ENCODE measurements at regions not wholly inside any gene's neighbourhood (a gene's known extent, or its start where the extent isn't known, plus 50 kb on each side); places are given as distances from the start of the nearest gene placed in this dataset.
"Not testable (repeated sequence)": the region's sequence is repeated elsewhere in the genome, so short reads cannot be mapped to it uniquely, and the experiment has no call there.

DNA sequence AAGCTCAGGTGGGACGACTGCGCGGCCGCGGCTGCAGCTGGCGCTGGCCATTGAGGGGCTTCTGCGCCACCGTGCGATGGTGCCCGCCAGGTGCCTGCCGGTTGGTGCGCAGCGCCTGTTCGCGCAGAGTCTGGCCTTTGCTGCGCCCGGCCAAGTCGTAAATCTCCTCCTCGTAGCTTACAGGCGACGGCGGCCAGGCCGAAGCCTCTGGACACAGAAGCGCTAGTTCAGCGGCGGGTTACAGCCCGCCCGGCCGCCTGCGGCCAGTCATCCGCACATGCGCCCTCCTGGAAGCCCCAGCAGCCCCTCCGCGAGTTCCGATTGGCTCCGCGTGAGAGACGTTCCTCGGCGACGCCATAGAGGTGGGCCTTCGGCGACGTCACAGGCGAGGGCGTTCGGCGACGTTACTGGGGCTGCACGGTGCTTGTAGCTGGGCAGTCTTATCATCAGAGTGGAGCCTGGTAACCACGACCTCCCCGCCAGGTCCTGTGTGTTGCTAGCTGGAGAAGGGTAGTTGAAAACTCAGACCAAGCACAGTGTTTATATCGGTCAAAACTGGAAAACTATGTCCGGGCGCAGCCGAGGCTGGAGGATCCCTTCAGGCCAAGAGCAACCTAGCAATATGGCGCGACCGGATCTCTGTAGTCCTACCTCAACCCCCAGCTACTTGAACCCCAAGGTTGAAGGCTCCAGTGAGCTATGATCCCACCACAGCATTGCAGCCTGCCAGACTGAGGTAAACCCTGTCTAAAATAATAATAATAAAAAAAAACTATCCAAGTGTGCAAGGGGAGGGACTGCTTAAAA lies 265.7 kb downstream of the OR4C45 start:
- Histone ChIP-seq H4K20me1 (ENCODE audit: control insufficient read depth, insufficient read depth, insufficient read length) (no peaks in the 10 kb centered on the region), H3K4ac (ENCODE audit: low read depth, low read length) (no peak overlapping the region), H2AFZ (ENCODE audit: low read length) (no peak overlapping the region), H3K79me2 (ENCODE audit: insufficient read depth, low read length) (no peaks in the 10 kb centered on the region), H3K9me3 (ENCODE audit: control insufficient read depth, low read depth, low read length) (peaks cover 70% of the 10 kb centered on the region), H3K27ac (ENCODE audit: insufficient read length, low read depth, low read length) (no peak overlapping the region), H3K79me1 (ENCODE audit: insufficient read depth, low read depth, low read length, poor library complexity, severe bottlenecking) (no peaks in the 10 kb centered on the region), H3K18ac (ENCODE audit: insufficient read length, low read depth, low read length) (no peak overlapping the region), H3K14ac (ENCODE audit: insufficient read depth, low read length) (no peak overlapping the region), H3T11ph (ENCODE audit: low read length) (no peak overlapping the region), H3K23ac (ENCODE audit: insufficient read length, low read depth, low read length) (no peak overlapping the region), H3K23me2 (ENCODE audit: insufficient read length, low read depth, low read length, poor library complexity, severe bottlenecking) (no peaks in the 10 kb centered on the region), H2AK5ac (ENCODE audit: insufficient read length, low read length) (no peak overlapping the region), H2BK5ac (ENCODE audit: insufficient read length, low read length) (no peak overlapping the region), H3K27me3 (ENCODE audit: insufficient read depth, low read length) (no peaks in the 10 kb centered on the region), H4K8ac (replicated peaks; ENCODE audit: insufficient read length, low read depth, low read length) (no peak overlapping the region), H3K4me1 (ENCODE audit: insufficient read depth, low read length) (no peaks in the 10 kb centered on the region), H4K5ac (ENCODE audit: insufficient read length, low read depth, low read length) (no peak overlapping the region), H2BK12ac (ENCODE audit: insufficient read length, low read depth, low read length) (no peak overlapping the region), H2BK120ac (ENCODE audit: low read depth, low read length, poor library complexity, severe bottlenecking) (no peak overlapping the region), H2BK15ac (ENCODE audit: low read depth, low read length) (no peak overlapping the region), H2BK20ac (ENCODE audit: low read depth, low read length, poor library complexity, severe bottlenecking) (no peak overlapping the region), H3K56ac (ENCODE audit: insufficient read length, low read depth, low read length) (no peak overlapping the region), H3K9ac (ENCODE audit: extremely low read depth, insufficient read length, low read length) (no peak overlapping the region), H3K4me2 (ENCODE audit: insufficient read depth, insufficient read length, low read length) (no peak overlapping the region), H4K91ac (ENCODE audit: insufficient read length, low read depth, low read length) (no peak overlapping the region)
- peaks cover 0 to 11% (median 5%) of the 10 kb centered on the region in 3 experiments; a peak in 3 of 7 replicates for H3K36me3 Mint-ChIP-seq (ENCODE audit: insufficient read depth in 1 of 3, low read depth in 3 of 3)
- peaks cover 70 to 77% of the 10 kb centered on the region in 2 experiments for H3K9me3 Mint-ChIP-seq
- no peak for DNase-seq
- no peak overlapping the region for H3K27ac Mint-ChIP-seq
- H3K27me3 Mint-ChIP-seq (ENCODE audit: low read depth), result no peaks in the 10 kb centered on the region
- H3K4me1 Mint-ChIP-seq, result no peaks in the 10 kb centered on the region
- TF ChIP-seq, protein P1, sequence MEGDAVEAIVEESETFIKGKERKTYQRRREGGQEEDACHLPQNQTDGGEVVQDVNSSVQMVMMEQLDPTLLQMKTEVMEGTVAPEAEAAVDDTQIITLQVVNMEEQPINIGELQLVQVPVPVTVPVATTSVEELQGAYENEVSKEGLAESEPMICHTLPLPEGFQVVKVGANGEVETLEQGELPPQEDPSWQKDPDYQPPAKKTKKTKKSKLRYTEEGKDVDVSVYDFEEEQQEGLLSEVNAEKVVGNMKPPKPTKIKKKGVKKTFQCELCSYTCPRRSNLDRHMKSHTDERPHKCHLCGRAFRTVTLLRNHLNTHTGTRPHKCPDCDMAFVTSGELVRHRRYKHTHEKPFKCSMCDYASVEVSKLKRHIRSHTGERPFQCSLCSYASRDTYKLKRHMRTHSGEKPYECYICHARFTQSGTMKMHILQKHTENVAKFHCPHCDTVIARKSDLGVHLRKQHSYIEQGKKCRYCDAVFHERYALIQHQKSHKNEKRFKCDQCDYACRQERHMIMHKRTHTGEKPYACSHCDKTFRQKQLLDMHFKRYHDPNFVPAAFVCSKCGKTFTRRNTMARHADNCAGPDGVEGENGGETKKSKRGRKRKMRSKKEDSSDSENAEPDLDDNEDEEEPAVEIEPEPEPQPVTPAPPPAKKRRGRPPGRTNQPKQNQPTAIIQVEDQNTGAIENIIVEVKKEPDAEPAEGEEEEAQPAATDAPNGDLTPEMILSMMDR (conservative IDR thresholded peaks at IDR 0.05), result no peak
- no CpG with 5 or more reads among the region's 59 CpGs for WGBS (ENCODE audit: extremely low coverage, insufficient read length, low lambda C conversion rate)
- no peak overlapping the region for H3K4me3 Mint-ChIP-seq

DNA sequence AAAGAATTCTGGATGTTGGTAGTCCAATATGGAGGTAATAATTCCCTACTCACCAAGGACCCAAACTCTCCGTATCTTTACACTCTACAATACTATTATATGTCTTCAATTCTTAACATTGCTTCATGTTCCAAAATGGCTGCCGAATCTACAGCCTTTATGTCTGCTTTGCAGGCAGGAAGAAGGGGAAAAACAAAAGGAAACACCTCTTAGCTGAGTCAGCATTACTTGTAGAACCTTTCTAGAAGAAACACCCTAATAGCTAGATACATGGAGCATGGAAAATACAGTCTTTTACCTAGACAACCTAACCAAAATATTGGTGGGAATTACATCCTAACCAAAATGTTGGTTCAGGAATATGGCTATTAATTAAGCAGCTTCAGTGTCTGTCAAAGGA lies 298.0 kb downstream of the OR4C45 start:
- not testable (repeated sequence) for H3K23me2 ChIP-seq (ENCODE audit: insufficient read length, low read depth, low read length, poor library complexity, severe bottlenecking); H2BK5ac ChIP-seq (ENCODE audit: insufficient read length, low read length); H3K4me1 ChIP-seq (ENCODE audit: insufficient read depth, low read length); H4K91ac ChIP-seq (ENCODE audit: insufficient read length, low read depth, low read length); H2AFZ ChIP-seq (ENCODE audit: low read length); H2BK15ac ChIP-seq (ENCODE audit: low read depth, low read length); H3K27me3 ChIP-seq (ENCODE audit: insufficient read depth, low read length); H4K20me1 ChIP-seq (ENCODE audit: control insufficient read depth, insufficient read depth, insufficient read length); H3K18ac ChIP-seq (ENCODE audit: insufficient read length, low read depth, low read length); H3K27me3 Mint-ChIP-seq (ENCODE audit: low read depth); H3K14ac ChIP-seq (ENCODE audit: insufficient read depth, low read length); DNase-seq; H3K4me1 Mint-ChIP-seq; H3K27ac ChIP-seq (ENCODE audit: insufficient read length, low read depth, low read length); H4K8ac ChIP-seq (replicated peaks; ENCODE audit: insufficient read length, low read depth, low read length); H3K79me2 ChIP-seq (ENCODE audit: insufficient read depth, low read length); H3K4ac ChIP-seq (ENCODE audit: low read depth, low read length); H2BK12ac ChIP-seq (ENCODE audit: insufficient read length, low read depth, low read length); H3K4me3 Mint-ChIP-seq; H2AK5ac ChIP-seq (ENCODE audit: insufficient read length, low read length); H2BK120ac ChIP-seq (ENCODE audit: low read depth, low read length, poor library complexity, severe bottlenecking); H3K23ac ChIP-seq (ENCODE audit: insufficient read length, low read depth, low read length); H3T11ph ChIP-seq (ENCODE audit: low read length); H3K27ac Mint-ChIP-seq; H3K56ac ChIP-seq (ENCODE audit: insufficient read length, low read depth, low read length); H3K79me1 ChIP-seq (ENCODE audit: insufficient read depth, low read depth, low read length, poor library complexity, severe bottlenecking); H3K4me2 ChIP-seq (ENCODE audit: insufficient read depth, insufficient read length, low read length); H4K5ac ChIP-seq (ENCODE audit: insufficient read length, low read depth, low read length); H2BK20ac ChIP-seq (ENCODE audit: low read depth, low read length, poor library complexity, severe bottlenecking); H3K9ac ChIP-seq (ENCODE audit: extremely low read depth, insufficient read length, low read length)
- WGBS (ENCODE audit: extremely low coverage, insufficient read length, low lambda C conversion rate), result no CpG with 5 or more reads among the region's 2 CpGs
- Mint-ChIP-seq H3K9me3 (peaks cover 98 to 99% of the 10 kb centered on the region in 2 experiments), H3K36me3 (ENCODE audit: insufficient read depth in 1 of 3, low read depth in 3 of 3) (peaks cover 8 to 42% (median 10%) of the 10 kb centered on the region in 3 experiments; a peak in 6 of 7 replicates)
- H3K9me3 ChIP-seq (ENCODE audit: control insufficient read depth, low read depth, low read length), result peaks cover 61% of the 10 kb centered on the region

All from H9 (cell line).